NCI-H82 (cell line): ENCODE measurements at regions not wholly inside any gene's neighbourhood (a gene's known extent, or its start where the extent isn't known, plus 50 kb on each side); places are given as distances from the start of the nearest gene placed in this dataset.
"Not testable (repeated sequence)": the region's sequence is repeated elsewhere in the genome, so short reads cannot be mapped to it uniquely, and the experiment has no call there.

Experiments used
- DNase-seq: peaks from one replicate; lab custom pipeline; 2025; lab: John Stamatoyannopoulos, UW

- not testable (repeated sequence) for DNase-seq
Measured at GRCh38 chr10:109729895-109730294, 193.4 kb downstream of the XPNPEP1 start.

GRCh38 chr10:109727436-109727835, 195.9 kb downstream of the XPNPEP1 start:
- DNase-seq, result no peak

GRCh38 chr10:109726473-109726872, 196.8 kb downstream of the XPNPEP1 start:
- peak; percentile 96 for DNase-seq

DNA sequence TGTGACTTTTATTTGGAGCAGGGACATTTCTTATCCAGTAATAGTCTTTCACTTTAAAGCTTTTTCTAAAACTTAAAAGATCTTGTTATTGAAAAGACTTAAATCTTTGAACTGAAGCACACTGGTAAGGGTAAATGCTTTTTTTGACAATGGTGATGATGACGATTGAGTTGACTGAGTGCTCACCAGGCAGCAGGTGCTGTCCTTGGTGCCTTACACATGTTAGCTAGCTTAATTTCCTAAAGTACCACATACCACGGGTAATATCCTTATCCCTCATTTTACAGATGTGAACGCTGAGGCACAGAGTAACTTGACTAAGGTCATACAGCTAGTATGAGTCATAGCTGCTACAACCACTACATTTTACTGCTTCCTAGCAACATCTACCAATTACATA, 200.0 kb downstream of the XPNPEP1 start:
- no peak for DNase-seq

- no peak for DNase-seq
Measured at GRCh38 chr10:109721453-109722064, 201.8 kb downstream of the XPNPEP1 start.

DNA sequence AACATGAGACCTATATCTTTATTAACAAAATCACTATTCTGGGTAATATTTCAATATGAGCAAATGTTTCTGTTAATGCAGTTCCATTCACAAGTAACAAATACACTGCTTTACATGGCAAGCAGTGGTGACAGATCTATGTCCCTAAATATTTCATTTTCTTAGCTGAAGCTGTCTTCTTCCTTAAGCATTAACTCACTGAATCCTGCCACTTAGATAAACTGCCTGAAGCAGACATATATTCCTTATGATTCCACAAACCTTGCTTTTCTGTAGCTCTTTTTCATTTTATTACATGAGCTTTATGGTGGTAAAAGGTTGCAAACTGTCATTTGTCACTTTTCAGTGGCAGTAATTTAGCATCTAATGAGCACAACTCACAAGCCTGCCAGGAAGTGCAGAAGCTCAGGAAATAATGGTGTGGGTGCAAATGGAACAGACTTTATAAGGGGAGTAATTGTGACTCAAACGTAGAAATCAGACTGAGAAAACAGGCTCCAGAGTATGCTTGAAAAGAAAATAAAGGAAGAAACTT, 217.2 kb downstream of the XPNPEP1 start:
- DNase-seq, result no peak

DNA sequence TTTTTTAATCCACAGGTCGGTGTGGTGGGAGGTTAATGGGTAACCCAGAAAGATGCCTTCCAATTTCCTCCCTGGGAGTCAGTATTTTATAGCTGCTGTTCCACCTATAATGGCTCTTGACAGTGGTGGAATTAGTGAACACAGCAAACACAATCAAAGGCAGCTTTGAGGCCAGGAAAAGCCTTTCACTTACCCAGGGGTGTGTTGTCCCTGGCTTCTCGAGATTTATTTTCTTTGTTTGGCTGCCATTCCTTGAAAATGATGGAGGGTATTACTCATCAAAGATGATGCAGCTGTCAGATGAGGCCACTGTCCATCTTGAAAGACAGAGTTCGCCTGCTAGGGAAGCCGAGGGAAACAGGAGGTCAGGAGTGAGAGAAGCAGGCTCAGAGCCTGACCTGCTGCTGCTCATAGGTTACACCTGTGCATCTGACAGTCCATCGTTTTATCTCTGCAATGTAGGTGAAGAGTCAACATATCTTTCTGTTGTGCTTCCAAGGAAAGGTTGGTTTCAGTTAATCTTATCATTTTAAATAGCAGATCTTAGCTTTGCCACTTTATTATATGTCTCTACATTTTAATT, 221.6 kb downstream of the XPNPEP1 start:
- DNase-seq, result no peak

DNA sequence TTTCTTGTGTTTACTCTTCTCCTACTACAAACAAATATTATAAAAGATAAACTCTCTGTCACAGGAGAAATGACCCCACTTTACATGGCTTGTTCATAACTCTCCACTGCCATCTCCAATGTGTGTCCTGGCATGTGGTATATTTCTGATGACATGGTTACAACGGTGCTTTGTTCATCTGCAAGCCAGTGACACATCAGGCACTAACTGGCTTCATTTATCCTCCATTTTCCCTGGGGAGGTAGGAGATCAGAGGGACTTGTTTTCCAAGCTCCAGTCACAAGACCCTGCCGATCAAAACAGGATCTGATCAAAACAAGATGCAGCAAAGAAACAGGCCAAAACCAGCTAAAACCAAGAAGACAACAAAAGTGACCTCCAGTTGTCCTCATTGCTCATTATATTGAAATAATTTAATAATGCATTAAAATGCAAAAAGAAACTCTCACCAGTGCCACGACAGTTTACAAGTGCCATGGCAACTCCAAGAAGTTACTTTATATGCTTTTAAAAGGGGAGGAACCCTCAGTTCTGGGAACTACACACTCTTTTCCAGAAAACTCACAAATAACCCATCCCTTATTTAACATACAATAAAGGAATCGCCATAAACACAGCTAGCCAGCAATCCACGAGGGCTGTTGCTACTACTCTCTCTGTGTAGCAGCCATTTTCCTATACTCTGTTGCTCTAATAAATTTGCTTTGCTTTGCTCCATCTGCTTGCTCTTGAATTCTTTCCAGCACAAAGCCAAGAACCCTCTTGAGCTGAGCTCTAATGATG, 224.2 kb downstream of the XPNPEP1 start:
- no peak for DNase-seq

DNA sequence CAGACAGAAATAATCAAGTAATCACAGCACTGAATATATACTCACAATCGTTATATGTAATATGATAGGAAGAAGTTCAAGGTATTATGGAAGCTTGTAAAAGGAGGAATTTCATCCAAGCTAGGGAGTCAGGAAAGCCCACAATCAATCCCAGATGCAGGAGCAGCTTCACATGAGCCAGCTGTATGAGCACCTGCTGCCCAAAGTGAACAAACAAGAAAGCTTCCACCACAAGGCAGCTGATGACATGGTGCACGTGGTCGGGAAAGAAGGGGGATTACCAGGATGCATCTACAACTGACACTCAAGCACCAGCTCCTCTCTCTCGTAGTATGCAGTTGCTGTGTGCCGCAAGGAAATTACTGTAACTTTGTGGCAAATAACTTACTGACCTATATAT, 225.2 kb downstream of the XPNPEP1 start:
- peak; percentile 25 for DNase-seq

GRCh38 chr10:109696981-109697775, 226.1 kb downstream of the XPNPEP1 start:
- no peak for DNase-seq

DNA sequence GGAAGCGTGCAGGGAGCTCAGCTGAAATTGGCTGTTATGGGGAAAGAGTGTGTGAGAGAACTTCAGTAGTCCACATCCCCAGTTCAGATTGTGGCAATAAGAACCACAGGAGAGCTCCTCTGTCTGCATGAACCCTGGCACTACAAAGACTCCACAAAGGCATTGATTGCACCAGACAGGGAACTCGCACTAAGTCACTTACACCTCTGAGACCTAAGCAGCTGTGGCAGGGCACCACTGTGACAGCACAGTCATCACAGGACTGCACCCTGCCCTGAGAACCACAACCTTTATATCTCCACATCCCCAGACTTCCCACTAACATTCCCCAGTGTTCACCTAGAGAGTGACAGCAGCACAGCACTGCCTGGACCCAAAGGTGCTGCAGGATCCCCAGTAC, 226.8 kb downstream of the XPNPEP1 start:
- no peak for DNase-seq

DNA sequence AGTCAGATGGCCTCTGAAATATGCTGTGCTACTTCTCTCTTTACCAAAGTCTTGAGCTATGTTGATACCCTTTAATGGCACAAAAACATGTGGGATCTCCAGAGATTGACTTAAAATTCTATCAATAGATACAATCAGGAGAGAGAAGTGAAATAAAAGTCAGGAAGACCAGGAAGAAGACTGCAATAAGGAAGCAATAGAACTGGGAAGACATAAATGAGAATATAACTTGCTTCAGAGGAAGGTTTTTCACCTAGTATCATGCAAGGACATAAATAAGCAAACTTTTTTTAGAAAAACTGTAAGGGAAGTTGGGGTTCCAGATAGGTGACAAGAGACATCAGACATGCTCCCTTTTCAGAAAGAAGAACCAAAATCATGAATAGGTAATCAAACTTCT, 227.3 kb downstream of the XPNPEP1 start:
- no peak for DNase-seq

- DNase-seq, result no peak
Measured at GRCh38 chr10:109689785-109690184, 233.5 kb downstream of the XPNPEP1 start.

GRCh38 chr10:109679478-109679877, 243.8 kb downstream of the XPNPEP1 start:
- DNase-seq, result no peak

DNA sequence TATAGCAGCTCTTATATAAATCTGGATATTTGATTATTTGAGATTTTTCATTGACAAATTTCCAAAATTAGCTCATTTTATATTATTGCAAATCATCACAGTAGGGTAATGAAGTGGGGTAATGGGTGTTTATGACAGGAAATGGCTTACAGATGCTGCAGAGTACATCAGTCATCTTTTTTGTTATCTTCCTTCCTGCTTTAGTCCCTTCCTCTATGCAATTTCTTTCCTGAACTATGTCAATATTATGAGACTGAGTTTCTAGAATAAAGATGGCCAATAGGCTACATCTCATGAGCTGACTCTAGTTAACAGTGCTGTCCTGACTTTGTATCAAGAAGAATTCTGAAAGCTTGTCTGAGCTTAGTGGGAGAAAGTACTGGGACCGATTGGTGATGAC, 244.5 kb downstream of the XPNPEP1 start:
- DNase-seq, result no peak

GRCh38 chr10:109676703-109677102, 246.6 kb downstream of the XPNPEP1 start:
- DNase-seq, result no peak

DNA sequence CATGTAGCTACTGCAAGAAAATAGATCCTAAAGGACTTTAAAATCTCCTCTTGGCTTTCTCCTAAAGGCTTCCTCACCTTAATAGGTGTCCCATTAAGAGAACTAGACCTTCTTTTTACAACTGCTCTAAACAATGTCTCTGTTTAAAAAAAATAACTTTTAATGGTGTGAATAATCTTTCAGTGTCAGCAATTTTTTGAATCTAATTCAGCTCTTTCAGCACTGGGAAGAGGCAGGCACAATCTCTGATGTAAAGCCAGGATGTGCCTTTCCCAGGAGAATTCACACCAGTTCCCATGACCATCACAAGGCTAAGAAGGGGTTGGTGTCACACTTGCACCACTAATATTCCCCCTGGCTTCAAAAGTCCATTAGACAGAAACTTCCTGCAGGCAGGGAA, 254.6 kb downstream of the XPNPEP1 start:
- DNase-seq, result no peak

GRCh38 chr10:109668154-109668665, 255.1 kb downstream of the XPNPEP1 start:
- no peak for DNase-seq

DNA sequence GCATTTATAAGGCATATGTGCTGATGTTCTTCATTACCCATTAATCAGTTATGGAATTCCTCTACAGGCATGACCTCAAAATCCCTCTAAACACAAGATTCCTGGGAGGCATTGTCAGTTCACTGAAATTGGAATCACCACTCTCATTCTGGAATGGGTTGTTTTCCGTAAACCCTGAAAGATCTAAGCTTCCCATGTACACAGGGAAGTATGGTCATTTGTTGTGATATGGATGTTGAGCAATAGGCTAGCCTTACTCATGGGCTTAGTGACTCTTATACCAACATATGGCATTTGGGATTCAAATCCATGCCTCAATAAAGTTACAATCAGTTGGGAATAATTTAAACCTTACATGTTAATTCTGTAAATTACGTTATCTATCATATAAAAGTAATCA, 258.0 kb downstream of the XPNPEP1 start:
- DNase-seq, result no peak

DNA sequence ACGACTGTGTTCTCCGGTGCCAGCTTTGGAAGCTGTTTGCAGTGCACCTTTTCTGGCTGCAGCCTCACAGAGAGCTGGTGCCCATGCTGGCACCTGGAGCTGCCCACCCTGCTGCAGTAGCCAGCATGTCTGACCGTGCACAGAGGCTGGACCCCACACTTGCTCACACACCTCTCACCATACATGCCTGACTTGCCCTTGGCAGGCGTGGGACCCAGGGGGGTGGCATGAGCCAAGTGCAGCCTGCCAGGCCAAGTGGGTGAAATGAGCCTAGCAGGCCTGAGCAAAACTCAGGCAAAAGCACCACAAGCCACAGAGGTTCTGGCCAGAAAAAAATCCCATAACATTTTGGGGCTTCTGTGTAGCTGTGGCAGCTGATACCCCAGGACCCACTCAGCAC, 258.8 kb downstream of the XPNPEP1 start:
- DNase-seq, result no peak

- DNase-seq, result no peak
Measured at GRCh38 chr10:109663122-109663521, 260.2 kb downstream of the XPNPEP1 start.

GRCh38 chr10:109652612-109653011, 270.7 kb downstream of the XPNPEP1 start:
- not testable (repeated sequence) for DNase-seq
